HEK293 (cell line): ENCODE measurements at regions not wholly inside any gene's neighbourhood (a gene's known extent, or its start where the extent isn't known, plus 50 kb on each side); places are given as distances from the start of the nearest gene placed in this dataset.

Source experiments
- CTCF ChIA-PET: fragments of 350-600 bp; formaldehyde crosslinking; extraction: SDS; loops from one replicate; lab custom pipeline; 2021; ENCODE audit warnings: antibody characterized with exemption; lab: Yijun Ruan, JAX
- POLR2A ChIA-PET: fragments of 300-600 bp; formaldehyde crosslinking; extraction: SDS; loops from one replicate; lab custom pipeline; 2020; ENCODE audit warnings: antibody characterized with exemption, inconsistent platforms; lab: Yijun Ruan, JAX
- H3K27ac ChIP-seq: fragments of 200-500 bp; sonication (Bioruptor generic); 2 replicates; pipeline ENCODE4 v1.5.1; 2014; ENCODE audit warnings: low read depth, low read length, control low read depth, inconsistent platforms; ENCODE audit errors: extremely low read depth
- H3K36me3 ChIP-seq, 2 experiments: fragments of 200-500 bp in 1 of 2; sonication (Bioruptor generic) in 1 of 2; 1 replicate in 1 of 2; 2 replicates in 1 of 2; pipeline ENCODE4 v1.5.1; 2014 to 2017; ENCODE audit warnings: inconsistent platforms in 2 of 2, low read length in 2 of 2; ENCODE audit not compliant: control insufficient read depth in 2 of 2, insufficient read depth in 1 of 2
- H3K4me1 ChIP-seq: fragments of 200-500 bp; sonication (Bioruptor generic); 2 replicates; pipeline ENCODE4 v1.5.1; 2014; ENCODE audit warnings: mild to moderate bottlenecking, low read length, inconsistent platforms; ENCODE audit not compliant: control insufficient read depth, insufficient read depth
- H3K4me3 ChIP-seq: 2 replicates; pipeline ENCODE4 v1.5.1; 2011; ENCODE audit warnings: low read depth, mild to moderate bottlenecking, control low read depth, low read length, moderate library complexity
- H3K9me3 ChIP-seq: fragments of 200-500 bp; sonication (Bioruptor generic); 2 replicates; pipeline ENCODE4 v1.5.1; 2014; ENCODE audit warnings: low read depth, low read length, inconsistent platforms; ENCODE audit not compliant: control insufficient read depth, insufficient read depth
- KLF1 ChIP-seq: fragments of 450-650 bp; formaldehyde crosslinking; IDR thresholded peaks from 2 replicates; pipeline ENCODE4 v1.5.1; 2016; ENCODE audit warnings: missing biosample characterization, missing genetic modification characterization
- KLF10 ChIP-seq: fragments of 450-650 bp; IDR thresholded peaks from 2 replicates; pipeline ENCODE4 v1.5.1; 2018; ENCODE audit warnings: missing biosample characterization, mild to moderate bottlenecking, missing genetic modification characterization
- MYNN ChIP-seq: fragments of 450-650 bp; formaldehyde crosslinking; IDR thresholded peaks from 2 replicates; pipeline ENCODE4 v1.5.1; 2016; ENCODE audit warnings: missing biosample characterization, missing genetic modification characterization, borderline replicate concordance
- MZF1 ChIP-seq: fragments of 450-650 bp; formaldehyde crosslinking; IDR thresholded peaks from 2 replicates; pipeline ENCODE4 v1.5.1; 2017; ENCODE audit warnings: missing biosample characterization, missing genetic modification characterization, borderline replicate concordance
- RBAK ChIP-seq: fragments of 450-650 bp; formaldehyde crosslinking; IDR thresholded peaks from 2 replicates; pipeline ENCODE4 v1.5.1; 2016; ENCODE audit warnings: missing biosample characterization, missing genetic modification characterization
- REPIN1 ChIP-seq: fragments of 450-650 bp; formaldehyde crosslinking; IDR thresholded peaks from 2 replicates; pipeline ENCODE4 v1.5.1; 2017; ENCODE audit warnings: missing biosample characterization, missing genetic modification characterization, low read depth
- ZFHX2 ChIP-seq: fragments of 450-650 bp; formaldehyde crosslinking; conservative IDR thresholded peaks from 2 replicates; pipeline ENCODE4 v1.5.1; 2016; ENCODE audit warnings: missing biosample characterization, missing genetic modification characterization
- ZNF132 ChIP-seq: fragments of 450-650 bp; formaldehyde crosslinking; IDR thresholded peaks from 2 replicates; pipeline ENCODE4 v1.5.1; 2017; ENCODE audit warnings: missing biosample characterization, missing genetic modification characterization, borderline replicate concordance
- ZNF133 ChIP-seq: fragments of 450-650 bp; formaldehyde crosslinking; IDR thresholded peaks from 2 replicates; pipeline ENCODE4 v1.5.1; 2016; ENCODE audit warnings: missing biosample characterization, missing genetic modification characterization
- ZNF138 ChIP-seq: fragments of 450-650 bp; formaldehyde crosslinking; IDR thresholded peaks from 2 replicates; pipeline ENCODE4 v1.5.1; 2016; ENCODE audit warnings: missing biosample characterization, missing genetic modification characterization, borderline replicate concordance
- ZNF302 ChIP-seq: fragments of 450-650 bp; formaldehyde crosslinking; IDR thresholded peaks from 2 replicates; pipeline ENCODE4 v1.5.1; 2016; ENCODE audit warnings: missing biosample characterization, missing genetic modification characterization, low read depth
- ZNF350 ChIP-seq: fragments of 450-650 bp; formaldehyde crosslinking; IDR thresholded peaks from 2 replicates; pipeline ENCODE4 v1.5.0; 2017; ENCODE audit warnings: missing biosample characterization, mild to moderate bottlenecking, missing genetic modification characterization
- ZNF394 ChIP-seq: fragments of 450-650 bp; formaldehyde crosslinking; IDR thresholded peaks from 2 replicates; pipeline ENCODE4 v1.5.1; 2016; ENCODE audit warnings: missing biosample characterization, missing genetic modification characterization, mild to moderate bottlenecking, moderate library complexity, borderline replicate concordance
- ZNF423 ChIP-seq: fragments of 450-650 bp; formaldehyde crosslinking; IDR thresholded peaks from 2 replicates; pipeline ENCODE4 v1.5.1; 2016; ENCODE audit warnings: missing biosample characterization, missing genetic modification characterization
- ZNF514 ChIP-seq: fragments of 450-650 bp; formaldehyde crosslinking; IDR thresholded peaks from 2 replicates; pipeline ENCODE4 v1.5.1; 2016; ENCODE audit warnings: missing biosample characterization, missing genetic modification characterization
- ZSCAN16 ChIP-seq: fragments of 450-650 bp; formaldehyde crosslinking; IDR thresholded peaks from 2 replicates; pipeline ENCODE4 v1.5.1; 2016; ENCODE audit warnings: missing biosample characterization, missing genetic modification characterization
- TF ChIP-seq, protein P1 (sequence below): fragments of 450-650 bp; formaldehyde crosslinking; IDR thresholded peaks from 2 replicates; pipeline ENCODE4 v1.5.0; 2017; ENCODE audit warnings: missing biosample characterization, missing genetic modification characterization, borderline replicate concordance
- TF ChIP-seq, protein P2 (sequence below): fragments of 450-650 bp; formaldehyde crosslinking; IDR thresholded peaks from 2 replicates; pipeline ENCODE4 v1.5.1; 2016; ENCODE audit warnings: missing biosample characterization, missing genetic modification characterization
- TF ChIP-seq, protein P3 (sequence below): fragments of 450-650 bp; formaldehyde crosslinking; IDR thresholded peaks from 2 replicates; pipeline ENCODE4 v1.5.1; 2016; ENCODE audit warnings: missing biosample characterization, missing genetic modification characterization, low read depth
- TF ChIP-seq, protein P4 (sequence below): fragments of 450-650 bp; formaldehyde crosslinking; conservative IDR thresholded peaks from 2 replicates; pipeline ENCODE4 v1.5.1; 2016; ENCODE audit warnings: low read depth, missing biosample characterization, missing genetic modification characterization
- TF ChIP-seq, protein P5 (sequence below): fragments of 450-650 bp; formaldehyde crosslinking; IDR thresholded peaks from 2 replicates; pipeline ENCODE4 v1.5.1; 2016; ENCODE audit warnings: missing biosample characterization, missing genetic modification characterization
- TF ChIP-seq, protein P6 (sequence below): fragments of 450-650 bp; formaldehyde crosslinking; IDR thresholded peaks from 2 replicates; pipeline ENCODE4 v1.5.1; 2016; ENCODE audit warnings: missing biosample characterization, missing genetic modification characterization

DNA sequence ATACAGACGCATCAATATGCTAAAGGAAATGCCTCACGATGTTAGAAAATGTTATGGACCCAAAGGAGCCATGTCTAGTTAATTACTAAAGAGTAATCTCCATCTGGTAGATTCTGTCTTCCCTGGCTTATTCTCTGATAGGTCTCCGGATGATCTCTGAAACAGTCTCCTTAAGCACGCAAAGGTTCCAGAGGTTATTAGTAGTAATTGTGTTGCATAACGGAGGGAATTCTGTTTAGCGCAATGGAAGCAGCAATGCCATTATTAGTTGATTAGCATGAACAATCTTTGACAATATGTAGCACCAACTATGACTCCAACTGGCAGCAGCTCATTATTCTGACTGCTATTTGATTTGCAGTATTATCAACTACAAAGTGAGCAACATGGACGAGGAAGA, 952.5 kb upstream of the SEMA6D start:
- no peaks in the 10 kb centered on the region for H3K36me3 ChIP-seq
- TF ChIP-seq ZNF132 (tag by site-specific recombination) (no peak), ZNF302 (tag by site-specific recombination) (no peak), ZFHX2 (tag by site-specific recombination) (no peak)
- TF ChIP-seq, protein P1, sequence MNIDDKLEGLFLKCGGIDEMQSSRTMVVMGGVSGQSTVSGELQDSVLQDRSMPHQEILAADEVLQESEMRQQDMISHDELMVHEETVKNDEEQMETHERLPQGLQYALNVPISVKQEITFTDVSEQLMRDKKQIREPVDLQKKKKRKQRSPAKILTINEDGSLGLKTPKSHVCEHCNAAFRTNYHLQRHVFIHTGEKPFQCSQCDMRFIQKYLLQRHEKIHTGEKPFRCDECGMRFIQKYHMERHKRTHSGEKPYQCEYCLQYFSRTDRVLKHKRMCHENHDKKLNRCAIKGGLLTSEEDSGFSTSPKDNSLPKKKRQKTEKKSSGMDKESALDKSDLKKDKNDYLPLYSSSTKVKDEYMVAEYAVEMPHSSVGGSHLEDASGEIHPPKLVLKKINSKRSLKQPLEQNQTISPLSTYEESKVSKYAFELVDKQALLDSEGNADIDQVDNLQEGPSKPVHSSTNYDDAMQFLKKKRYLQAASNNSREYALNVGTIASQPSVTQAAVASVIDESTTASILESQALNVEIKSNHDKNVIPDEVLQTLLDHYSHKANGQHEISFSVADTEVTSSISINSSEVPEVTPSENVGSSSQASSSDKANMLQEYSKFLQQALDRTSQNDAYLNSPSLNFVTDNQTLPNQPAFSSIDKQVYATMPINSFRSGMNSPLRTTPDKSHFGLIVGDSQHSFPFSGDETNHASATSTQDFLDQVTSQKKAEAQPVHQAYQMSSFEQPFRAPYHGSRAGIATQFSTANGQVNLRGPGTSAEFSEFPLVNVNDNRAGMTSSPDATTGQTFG, result no peak
- ChIA-PET POLR2A (no interaction called here), CTCF (no interaction called here)
- no peaks in the 10 kb centered on the region for H3K4me1 ChIP-seq
- H3K27ac ChIP-seq, result no peak overlapping the region
- H3K4me3 ChIP-seq, result no peak overlapping the region
- no peaks in the 10 kb centered on the region for H3K9me3 ChIP-seq

DNA sequence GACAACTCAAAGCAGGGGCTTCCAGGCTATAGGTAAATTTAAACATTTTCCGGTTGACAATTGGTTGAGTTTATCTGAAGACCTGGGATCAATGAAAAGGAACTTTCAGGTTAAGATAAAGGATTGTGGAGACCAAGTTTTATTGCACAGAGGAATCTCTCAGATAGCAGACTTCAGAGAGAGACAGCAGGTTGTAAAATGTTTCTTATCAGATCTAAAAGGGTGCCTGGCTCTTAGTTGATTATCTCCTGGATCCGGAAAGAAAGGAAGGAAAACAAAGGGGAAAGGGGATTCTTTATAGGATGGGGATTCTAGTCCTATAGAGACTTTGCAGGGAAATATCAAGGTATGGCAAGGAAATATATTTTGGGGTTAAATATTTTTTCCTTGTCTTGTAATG, 951.3 kb upstream of the SEMA6D start:
- POLR2A ChIA-PET, result no interaction called here
- Histone ChIP-seq H3K36me3 (no peaks in the 10 kb centered on the region), H3K27ac (no peak overlapping the region), H3K4me1 (no peaks in the 10 kb centered on the region), H3K9me3 (no peaks in the 10 kb centered on the region), H3K4me3 (no peak overlapping the region)
- CTCF ChIA-PET, result no interaction called here
- TF ChIP-seq, protein P2, sequence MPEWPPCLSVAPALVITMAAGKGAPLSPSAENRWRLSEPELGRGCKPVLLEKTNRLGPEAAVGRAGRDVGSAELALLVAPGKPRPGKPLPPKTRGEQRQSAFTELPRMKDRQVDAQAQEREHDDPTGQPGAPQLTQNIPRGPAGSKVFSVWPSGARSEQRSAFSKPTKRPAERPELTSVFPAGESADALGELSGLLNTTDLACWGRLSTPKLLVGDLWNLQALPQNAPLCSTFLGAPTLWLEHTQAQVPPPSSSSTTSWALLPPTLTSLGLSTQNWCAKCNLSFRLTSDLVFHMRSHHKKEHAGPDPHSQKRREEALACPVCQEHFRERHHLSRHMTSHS (tag by site-specific recombination), result no peak
- TF ChIP-seq ZNF514 (tag by site-specific recombination) (no peak), RBAK (no peak), KLF1 (tag by site-specific recombination) (no peak), ZNF394 (tag by site-specific recombination) (no peak), ZNF350 (tag by site-specific recombination) (no peak), MYNN (tag by site-specific recombination) (no peak), REPIN1 (tag by site-specific recombination) (no peak), ZNF133 (no peak), ZNF138 (tag by site-specific recombination) (no peak), ZSCAN16 (tag by site-specific recombination) (no peak), ZNF423 (tag by site-specific recombination) (no peak), KLF10 (tag by site-specific recombination) (no peak), MZF1 (no peak)
- TF ChIP-seq, protein P3, sequence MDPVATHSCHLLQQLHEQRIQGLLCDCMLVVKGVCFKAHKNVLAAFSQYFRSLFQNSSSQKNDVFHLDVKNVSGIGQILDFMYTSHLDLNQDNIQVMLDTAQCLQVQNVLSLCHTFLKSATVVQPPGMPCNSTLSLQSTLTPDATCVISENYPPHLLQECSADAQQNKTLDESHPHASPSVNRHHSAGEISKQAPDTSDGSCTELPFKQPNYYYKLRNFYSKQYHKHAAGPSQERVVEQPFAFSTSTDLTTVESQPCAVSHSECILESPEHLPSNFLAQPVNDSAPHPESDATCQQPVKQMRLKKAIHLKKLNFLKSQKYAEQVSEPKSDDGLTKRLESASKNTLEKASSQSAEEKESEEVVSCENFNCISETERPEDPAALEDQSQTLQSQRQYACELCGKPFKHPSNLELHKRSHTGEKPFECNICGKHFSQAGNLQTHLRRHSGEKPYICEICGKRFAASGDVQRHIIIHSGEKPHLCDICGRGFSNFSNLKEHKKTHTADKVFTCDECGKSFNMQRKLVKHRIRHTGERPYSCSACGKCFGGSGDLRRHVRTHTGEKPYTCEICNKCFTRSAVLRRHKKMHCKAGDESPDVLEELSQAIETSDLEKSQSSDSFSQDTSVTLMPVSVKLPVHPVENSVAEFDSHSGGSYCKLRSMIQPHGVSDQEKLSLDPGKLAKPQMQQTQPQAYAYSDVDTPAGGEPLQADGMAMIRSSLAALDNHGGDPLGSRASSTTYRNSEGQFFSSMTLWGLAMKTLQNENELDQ, result no peak
- TF ChIP-seq, protein P4, sequence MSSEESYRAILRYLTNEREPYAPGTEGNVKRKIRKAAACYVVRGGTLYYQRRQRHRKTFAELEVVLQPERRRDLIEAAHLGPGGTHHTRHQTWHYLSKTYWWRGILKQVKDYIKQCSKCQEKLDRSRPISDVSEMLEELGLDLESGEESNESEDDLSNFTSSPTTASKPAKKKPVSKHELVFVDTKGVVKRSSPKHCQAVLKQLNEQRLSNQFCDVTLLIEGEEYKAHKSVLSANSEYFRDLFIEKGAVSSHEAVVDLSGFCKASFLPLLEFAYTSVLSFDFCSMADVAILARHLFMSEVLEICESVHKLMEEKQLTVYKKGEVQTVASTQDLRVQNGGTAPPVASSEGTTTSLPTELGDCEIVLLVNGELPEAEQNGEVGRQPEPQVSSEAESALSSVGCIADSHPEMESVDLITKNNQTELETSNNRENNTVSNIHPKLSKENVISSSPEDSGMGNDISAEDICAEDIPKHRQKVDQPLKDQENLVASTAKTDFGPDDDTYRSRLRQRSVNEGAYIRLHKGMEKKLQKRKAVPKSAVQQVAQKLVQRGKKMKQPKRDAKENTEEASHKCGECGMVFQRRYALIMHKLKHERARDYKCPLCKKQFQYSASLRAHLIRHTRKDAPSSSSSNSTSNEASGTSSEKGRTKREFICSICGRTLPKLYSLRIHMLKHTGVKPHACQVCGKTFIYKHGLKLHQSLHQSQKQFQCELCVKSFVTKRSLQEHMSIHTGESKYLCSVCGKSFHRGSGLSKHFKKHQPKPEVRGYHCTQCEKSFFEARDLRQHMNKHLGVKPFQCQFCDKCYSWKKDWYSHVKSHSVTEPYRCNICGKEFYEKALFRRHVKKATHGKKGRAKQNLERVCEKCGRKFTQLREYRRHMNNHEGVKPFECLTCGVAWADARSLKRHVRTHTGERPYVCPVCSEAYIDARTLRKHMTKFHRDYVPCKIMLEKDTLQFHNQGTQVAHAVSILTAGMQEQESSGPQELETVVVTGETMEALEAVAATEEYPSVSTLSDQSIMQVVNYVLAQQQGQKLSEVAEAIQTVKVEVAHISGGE, result no peak
- TF ChIP-seq, protein P5, sequence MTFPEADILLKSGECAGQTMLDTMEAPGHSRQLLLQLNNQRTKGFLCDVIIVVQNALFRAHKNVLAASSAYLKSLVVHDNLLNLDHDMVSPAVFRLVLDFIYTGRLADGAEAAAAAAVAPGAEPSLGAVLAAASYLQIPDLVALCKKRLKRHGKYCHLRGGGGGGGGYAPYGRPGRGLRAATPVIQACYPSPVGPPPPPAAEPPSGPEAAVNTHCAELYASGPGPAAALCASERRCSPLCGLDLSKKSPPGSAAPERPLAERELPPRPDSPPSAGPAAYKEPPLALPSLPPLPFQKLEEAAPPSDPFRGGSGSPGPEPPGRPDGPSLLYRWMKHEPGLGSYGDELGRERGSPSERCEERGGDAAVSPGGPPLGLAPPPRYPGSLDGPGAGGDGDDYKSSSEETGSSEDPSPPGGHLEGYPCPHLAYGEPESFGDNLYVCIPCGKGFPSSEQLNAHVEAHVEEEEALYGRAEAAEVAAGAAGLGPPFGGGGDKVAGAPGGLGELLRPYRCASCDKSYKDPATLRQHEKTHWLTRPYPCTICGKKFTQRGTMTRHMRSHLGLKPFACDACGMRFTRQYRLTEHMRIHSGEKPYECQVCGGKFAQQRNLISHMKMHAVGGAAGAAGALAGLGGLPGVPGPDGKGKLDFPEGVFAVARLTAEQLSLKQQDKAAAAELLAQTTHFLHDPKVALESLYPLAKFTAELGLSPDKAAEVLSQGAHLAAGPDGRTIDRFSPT (tag by site-specific recombination), result no peak
- TF ChIP-seq, protein P6, sequence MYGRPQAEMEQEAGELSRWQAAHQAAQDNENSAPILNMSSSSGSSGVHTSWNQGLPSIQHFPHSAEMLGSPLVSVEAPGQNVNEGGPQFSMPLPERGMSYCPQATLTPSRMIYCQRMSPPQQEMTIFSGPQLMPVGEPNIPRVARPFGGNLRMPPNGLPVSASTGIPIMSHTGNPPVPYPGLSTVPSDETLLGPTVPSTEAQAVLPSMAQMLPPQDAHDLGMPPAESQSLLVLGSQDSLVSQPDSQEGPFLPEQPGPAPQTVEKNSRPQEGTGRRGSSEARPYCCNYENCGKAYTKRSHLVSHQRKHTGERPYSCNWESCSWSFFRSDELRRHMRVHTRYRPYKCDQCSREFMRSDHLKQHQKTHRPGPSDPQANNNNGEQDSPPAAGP, result no peak
